Stimulated activated CD8-positive, alpha-beta memory T cell treated with anti-CD3 and anti-CD28 coated beads, Interleukin-7, amount 100 ng/mL, for 48 hours (primary cell): ENCODE measurements at regions not wholly inside any gene's neighbourhood (a gene's known extent, or its start where the extent isn't known, plus 50 kb on each side); places are given as distances from the start of the nearest gene placed in this dataset.

Experiments
- DNase-seq, 2 donors: peaks; one replicate each; pipeline ENCODE4 v3.0.0-alpha.2; 2020; ENCODE audit warnings: low read depth in 1 of 2; ENCODE audit errors: extremely low read depth in 1 of 2

GRCh38 chr20:4601630-4602296 lies 84.5 kb upstream of the PRNP start:
- DNase-seq = no peak

- DNase-seq = no peak
Observed at GRCh38 chr20:4600308-4601014, 85.8 kb upstream of the PRNP start.

GRCh38 chr20:4597215-4597614 lies 89.0 kb upstream of the PRNP start:
- no peak for DNase-seq

- DNase-seq = no peak
Observed at GRCh38 chr20:4593149-4593525, 93.1 kb upstream of the PRNP start.

- DNase-seq = peak; percentile 22 to 25
Observed at GRCh38 chr20:4592316-4593148, 93.7 kb upstream of the PRNP start.

GRCh38 chr20:4591975-4592315 lies 94.3 kb upstream of the PRNP start:
- no peak for DNase-seq

- no peak for DNase-seq
Observed at GRCh38 chr20:4585758-4586157, 100.5 kb upstream of the PRNP start.

- no peak for DNase-seq
Observed at GRCh38 chr20:4585104-4585753, 101.0 kb upstream of the PRNP start.

GRCh38 chr20:4584510-4584909 lies 101.7 kb upstream of the PRNP start:
- no peak for DNase-seq

- no peak for DNase-seq
Observed at GRCh38 chr20:4581838-4582237, 104.4 kb upstream of the PRNP start.

- DNase-seq = no peak
Observed at GRCh38 chr20:4578375-4578774, 107.9 kb upstream of the PRNP start.

GRCh38 chr20:4574356-4574690 lies 111.9 kb upstream of the PRNP start:
- DNase-seq = no peak

- no peak for DNase-seq
Observed at GRCh38 chr20:4573564-4574355, 112.5 kb upstream of the PRNP start.

GRCh38 chr20:4571759-4572531 lies 114.3 kb upstream of the PRNP start:
- DNase-seq = no peak

- DNase-seq = no peak
Observed at GRCh38 chr20:4569865-4570264, 116.4 kb upstream of the PRNP start.

GRCh38 chr20:4569092-4569491 lies 117.2 kb upstream of the PRNP start:
- DNase-seq = no peak

- no peak for DNase-seq
Observed at GRCh38 chr20:4568361-4568959, 117.8 kb upstream of the PRNP start.

- no peak for DNase-seq
Observed at GRCh38 chr20:4567170-4567569, 119.1 kb upstream of the PRNP start.

GRCh38 chr20:4563534-4563933 lies 122.7 kb upstream of the PRNP start:
- no peak for DNase-seq

- DNase-seq = no peak
Observed at GRCh38 chr20:4563031-4563430, 123.2 kb upstream of the PRNP start.
